ENCODE measurements at regions not wholly inside any gene's neighbourhood (a gene's known extent, or its start where the extent isn't known, plus 50 kb on each side); places are given as distances from the start of the nearest gene placed in this dataset.

GRCh38 chr12:19710811-19711793, 271.8 kb downstream of the AEBP2 start:
- DNase-seq (ENCODE audit: low read depth in 2 of 2), result no peak

- no peak for DNase-seq (ENCODE audit: low read depth in 2 of 2)
These were observed 272.7 kb downstream of the AEBP2 start for GRCh38 chr12:19712041-19712440.

- DNase-seq (ENCODE audit: low read depth in 2 of 2), result no peak
These were observed 279.1 kb downstream of the AEBP2 start for GRCh38 chr12:19718401-19718800.

- no peak for DNase-seq (ENCODE audit: low read depth in 2 of 2)
These were observed 280.4 kb downstream of the AEBP2 start for GRCh38 chr12:19719672-19720071.

- no peak for DNase-seq (ENCODE audit: low read depth in 2 of 2)
These were observed 286.8 kb downstream of the AEBP2 start for GRCh38 chr12:19726122-19726521.

GRCh38 chr12:19726592-19726991, 287.3 kb downstream of the AEBP2 start:
- DNase-seq (ENCODE audit: low read depth in 2 of 2), result no peak

GRCh38 chr12:19737019-19737418, 297.7 kb downstream of the AEBP2 start:
- DNase-seq (ENCODE audit: low read depth in 2 of 2), result no peak

GRCh38 chr12:19739195-19739776, 300.0 kb downstream of the AEBP2 start:
- DNase-seq (ENCODE audit: low read depth in 2 of 2), result no peak

- DNase-seq (ENCODE audit: low read depth in 2 of 2), result no peak
These were observed 301.3 kb downstream of the AEBP2 start for GRCh38 chr12:19740472-19741131.

- DNase-seq (ENCODE audit: low read depth in 2 of 2), result no peak
These were observed 301.8 kb downstream of the AEBP2 start for GRCh38 chr12:19741132-19741489.

GRCh38 chr12:19744705-19745218, 305.5 kb downstream of the AEBP2 start:
- DNase-seq (ENCODE audit: low read depth in 2 of 2), result no peak

- DNase-seq (ENCODE audit: low read depth in 2 of 2), result no peak
These were observed 307.2 kb downstream of the AEBP2 start for GRCh38 chr12:19746471-19746870.

- DNase-seq (ENCODE audit: low read depth in 2 of 2), result no peak
These were observed 310.7 kb downstream of the AEBP2 start for GRCh38 chr12:19749906-19750574.

- no peak for DNase-seq (ENCODE audit: low read depth in 2 of 2)
These were observed 311.8 kb downstream of the AEBP2 start for GRCh38 chr12:19751078-19751477.

- no peak for DNase-seq (ENCODE audit: low read depth in 2 of 2)
These were observed 313.4 kb downstream of the AEBP2 start for GRCh38 chr12:19752712-19753111.

- no peak for DNase-seq (ENCODE audit: low read depth in 2 of 2)
These were observed 315.8 kb downstream of the AEBP2 start for GRCh38 chr12:19755136-19755535.

- DNase-seq (ENCODE audit: low read depth in 2 of 2), result no peak
These were observed 318.1 kb downstream of the AEBP2 start for GRCh38 chr12:19757317-19757877.

GRCh38 chr12:19759227-19759626, 319.9 kb downstream of the AEBP2 start:
- no peak for DNase-seq (ENCODE audit: low read depth in 2 of 2)

GRCh38 chr12:19760611-19761010, 321.3 kb downstream of the AEBP2 start:
- no peak for DNase-seq (ENCODE audit: low read depth in 2 of 2)

- DNase-seq (ENCODE audit: low read depth in 2 of 2), result no peak
These were observed 322.2 kb downstream of the AEBP2 start for GRCh38 chr12:19761463-19761862.

- DNase-seq (ENCODE audit: low read depth in 2 of 2), result no peak
These were observed 324.2 kb downstream of the AEBP2 start for GRCh38 chr12:19763488-19763887.

GRCh38 chr12:19764408-19764807, 325.1 kb downstream of the AEBP2 start:
- no peak for DNase-seq (ENCODE audit: low read depth in 2 of 2)

Data from stimulated activated CD8-positive, alpha-beta memory T cell treated with anti-CD3 and anti-CD28 coated beads, Interleukin-15, amount 100 ng/mL, for 48 hours (primary cell).